Spleen (tissue), 11 donors: ENCODE measurements at regions not wholly inside any gene's neighbourhood (a gene's known extent, or its start where the extent isn't known, plus 50 kb on each side); places are given as distances from the start of the nearest gene placed in this dataset.

Experiments
- DNase-seq: peaks from one replicate; pipeline ENCODE4 v3.0.0-alpha.2; 2020
- H3K27ac ChIP-seq, 8 donors: fragments of 200-600 bp; sonication (generic) in 7 of 8; 1 replicate in 4 of 8; 2 replicates in 4 of 8; pipeline versions ENCODE4 v1.5.0 to v1.8.0; 2016 to 2021; ENCODE audit warnings: inconsistent platforms in 4 of 8, mild to moderate bottlenecking in 4 of 8, moderate library complexity in 1 of 8
- H3K27me3 ChIP-seq, 7 donors: fragments of 200-600 bp; sonication (generic) in 6 of 7; replicated peaks in 1 of 7; 1 replicate in 4 of 7; 2 replicates in 3 of 7; pipeline versions ENCODE4 v1.5.0 to v1.8.0; 2016 to 2021; ENCODE audit warnings: inconsistent platforms in 3 of 7, mild to moderate bottlenecking in 1 of 7
- H3K36me3 ChIP-seq, 6 donors: fragments of 200-600 bp; sonication (generic) in 5 of 6; 1 replicate in 4 of 6; 2 replicates in 2 of 6; pipeline versions ENCODE4 v1.5.0 to v1.8.0; 2016 to 2021; ENCODE audit warnings: inconsistent platforms in 2 of 6
- H3K4me1 ChIP-seq, 6 donors: fragments of 200-600 bp; sonication (generic) in 5 of 6; 1 replicate in 3 of 6; 2 replicates in 3 of 6; pipeline versions ENCODE4 v1.5.0 to v1.8.0; 2016 to 2021; ENCODE audit warnings: inconsistent platforms in 3 of 6
- H3K4me3 ChIP-seq, 8 donors: fragments of 200-600 bp; sonication (generic) in 7 of 8; 1 replicate in 4 of 8; 2 replicates in 4 of 8; pipeline versions ENCODE4 v1.5.0 to v1.8.0; 2016 to 2021; ENCODE audit warnings: inconsistent platforms in 4 of 8, mild to moderate bottlenecking in 4 of 8, moderate library complexity in 2 of 8
- H3K9me3 ChIP-seq, 8 donors: fragments of 200-600 bp; sonication (generic) in 7 of 8; 1 replicate in 4 of 8; 2 replicates in 4 of 8; pipeline versions ENCODE4 v1.5.0 to v1.8.0; 2016 to 2021; ENCODE audit warnings: inconsistent platforms in 4 of 8
- CTCF ChIP-seq, 11 experiments: fragments of 200-600 bp in 7 of 11; fragments of 450-650 bp in 4 of 11; sonication (generic) in 4 of 11; IDR thresholded peaks in 8 of 11; conservative IDR thresholded peaks in 3 of 11; 1 replicate in 7 of 11; 2 replicates in 4 of 11; pipeline versions ENCODE4 v1.4.0 to v1.8.0; 2016 to 2021; ENCODE audit warnings: antibody characterized with exemption in 11 of 11, inconsistent platforms in 4 of 11, mild to moderate bottlenecking in 1 of 11
- POLR2A ChIP-seq, 3 donors: fragments of 450-650 bp; IDR thresholded peaks; one replicate each; pipeline ENCODE4 v1.5.1; 2017; ENCODE audit warnings: antibody characterized with exemption in 3 of 3, mild to moderate bottlenecking in 1 of 3
- POLR2AphosphoS5 ChIP-seq, 3 donors: sonication (generic); formaldehyde crosslinking; IDR thresholded peaks; one replicate each; pipeline ENCODE4 v1.5.1; 2017; ENCODE audit warnings: antibody characterized with exemption in 3 of 3
- WGBS, 5 donors: extraction: QIAGEN DNeasy Blood & Tissue Kit in 3 of 5; methylation state at CpG; one replicate each; pipeline versions ENCODE4 v1.1.5 to v1.1.7; 2013 to 2018; 5-methylcytosine and 5-hydroxymethylcytosine counted together
- intact Hi-C: fragments of 100-400 bp; cut with DNase I; formaldehyde crosslinking; loops from one replicate; pipeline ENCODE4 v1.15.0; 2023; ENCODE audit warnings: low total_unique reads
- donor health status: healthy with polysubstance abuse.
- donor health status: DM: no; HTN: no; CAD: no; lungs with moderate emphysema.
- donor health status: DM: no; HTN: no; CAD: no.
- donor health status: Bipolar disorder and iron deficiency.
- donor health status: healthy.
- donor health status: DM: no; HTN: no; CAD: no.
- donor health status: DM: yes; HTN: yes; CAD: no.

GRCh38 chr14:48526307-48526706 is 850.9 kb upstream of the MDGA2 start:
- no peak for TF ChIP-seq POLR2A (IDR thresholded peaks at IDR 0.05)
- TF ChIP-seq POLR2AphosphoS5 (IDR thresholded peaks at IDR 0.05) = no peak
- no peak for TF ChIP-seq CTCF (IDR thresholded peaks at IDR 0.05 in 8 of 11, conservative IDR thresholded peaks at IDR 0.05 in 3 of 11)
- intact Hi-C loops = no loop called here
- Histone ChIP-seq H3K27ac (no peak overlapping the region), H3K4me1 (no peaks in the 10 kb centered on the region), H3K27me3 (no peaks in the 10 kb centered on the region), H3K4me3 (no peak overlapping the region), H3K9me3 (peaks cover 0 to 12% (median 0%) of the 10 kb centered on the region in 8 donors), H3K36me3 (no peaks in the 10 kb centered on the region)
- no peak for DNase-seq
- 73 to 80% (median 75%) methylated on average over 7 of the region's 7 CpGs for WGBS, 5 donors

- Histone ChIP-seq H3K27ac (no peak overlapping the region), H3K4me3 (no peak overlapping the region), H3K4me1 (no peaks in the 10 kb centered on the region), H3K9me3 (peaks cover 0 to 8% (median 0%) of the 10 kb centered on the region in 8 donors), H3K27me3 (no peaks in the 10 kb centered on the region), H3K36me3 (no peaks in the 10 kb centered on the region)
- 72 to 83% (median 75%) methylated on average over 4 of the region's 4 CpGs for WGBS, 5 donors
- TF ChIP-seq POLR2A (IDR thresholded peaks at IDR 0.05) = no peak
- no peak for TF ChIP-seq CTCF (IDR thresholded peaks at IDR 0.05 in 8 of 11, conservative IDR thresholded peaks at IDR 0.05 in 3 of 11)
- no peak for TF ChIP-seq POLR2AphosphoS5 (IDR thresholded peaks at IDR 0.05)
- DNase-seq = no peak
- intact Hi-C loops = no loop called here
Measured at GRCh38 chr14:48504921-48505320, 829.5 kb upstream of the MDGA2 start.

- peaks cover 0 to 16% (median 3%) of the 10 kb centered on the region in 8 donors for H3K9me3 ChIP-seq
- 83 to 92% (median 87%) methylated on average over 4 of the region's 4 CpGs for WGBS, 5 donors
Measured at GRCh38 chr14:48490756-48491155, 815.4 kb upstream of the MDGA2 start.

GRCh38 chr14:48473944-48474343 is 798.5 kb upstream of the MDGA2 start:
- 81 to 93% (median 86%) methylated on average over 1 of the region's 1 CpG for WGBS, 5 donors
- Histone ChIP-seq H3K36me3 (no peaks in the 10 kb centered on the region), H3K9me3 (peaks cover 0 to 19% (median 9%) of the 10 kb centered on the region in 8 donors), H3K4me1 (no peaks in the 10 kb centered on the region), H3K27ac (no peak overlapping the region), H3K27me3 (no peaks in the 10 kb centered on the region), H3K4me3 (no peak overlapping the region)
- TF ChIP-seq POLR2A (IDR thresholded peaks at IDR 0.05) (no peak), POLR2AphosphoS5 (IDR thresholded peaks at IDR 0.05) (no peak), CTCF (IDR thresholded peaks at IDR 0.05 in 8 of 11, conservative IDR thresholded peaks at IDR 0.05 in 3 of 11) (no peak)
- no peak for DNase-seq
- intact Hi-C loops = no loop called here

More at GRCh38 chr14:48490756-48491155, 815.4 kb upstream of the MDGA2 start:
- Histone ChIP-seq H3K4me3 (no peak overlapping the region), H3K36me3 (no peaks in the 10 kb centered on the region), H3K27ac (no peak overlapping the region), H3K27me3 (no peaks in the 10 kb centered on the region), H3K4me1 (no peaks in the 10 kb centered on the region)
- no peak for TF ChIP-seq POLR2A (IDR thresholded peaks at IDR 0.05)
- DNase-seq = no peak
- intact Hi-C loops = no loop called here

GRCh38 chr14:48456051-48456450 is 780.6 kb upstream of the MDGA2 start:
- TF ChIP-seq CTCF (IDR thresholded peaks at IDR 0.05 in 8 of 11, conservative IDR thresholded peaks at IDR 0.05 in 3 of 11) = no peak
- TF ChIP-seq POLR2AphosphoS5 (IDR thresholded peaks at IDR 0.05) = no peak
- TF ChIP-seq POLR2A (IDR thresholded peaks at IDR 0.05) = no peak
- H3K4me3 ChIP-seq = no peak overlapping the region
- H3K9me3 ChIP-seq = no peaks in the 10 kb centered on the region
- intact Hi-C loops = no loop called here
- no peak overlapping the region for H3K27ac ChIP-seq
- DNase-seq = no peak
- no peaks in the 10 kb centered on the region for H3K27me3 ChIP-seq
- no peaks in the 10 kb centered on the region for H3K36me3 ChIP-seq
- H3K4me1 ChIP-seq = no peaks in the 10 kb centered on the region
